HL-60 (cell line): ENCODE measurements at regions not wholly inside any gene's neighbourhood (a gene's known extent, or its start where the extent isn't known, plus 50 kb on each side); places are given as distances from the start of the nearest gene placed in this dataset.

Experiments
- POLR2AphosphoS5 ChIP-seq: IDR thresholded peaks from 2 replicates; pipeline ENCODE4 v1.6.1; 2012; ENCODE audit warnings: low read depth
- TF ChIP-seq, protein P1 (sequence below): IDR thresholded peaks from one replicate; pipeline ENCODE4 v1.5.1; 2011; ENCODE audit warnings: low read length, control low read depth, inconsistent platforms; ENCODE audit not compliant: insufficient read depth

DNA sequence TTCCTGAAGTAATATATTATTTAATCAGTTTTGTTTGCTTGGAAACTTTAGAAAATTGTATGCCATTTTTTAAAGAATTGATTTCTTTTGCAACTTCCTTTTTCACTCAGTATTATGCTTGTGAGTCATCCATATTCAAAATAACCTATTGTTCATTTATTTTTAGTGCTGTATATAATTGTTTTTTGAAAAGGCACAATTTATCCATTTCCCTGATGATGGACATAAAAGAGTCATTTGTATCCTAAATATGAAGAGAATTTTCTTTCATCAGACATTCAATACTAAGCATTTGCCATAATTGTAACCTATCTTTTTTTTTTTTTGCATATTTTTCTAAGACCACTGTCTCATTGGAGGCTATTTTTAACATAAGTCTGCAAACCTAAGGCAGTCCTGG is 134.1 kb upstream of the SERPINE2 start:
- TF ChIP-seq, protein P1, sequence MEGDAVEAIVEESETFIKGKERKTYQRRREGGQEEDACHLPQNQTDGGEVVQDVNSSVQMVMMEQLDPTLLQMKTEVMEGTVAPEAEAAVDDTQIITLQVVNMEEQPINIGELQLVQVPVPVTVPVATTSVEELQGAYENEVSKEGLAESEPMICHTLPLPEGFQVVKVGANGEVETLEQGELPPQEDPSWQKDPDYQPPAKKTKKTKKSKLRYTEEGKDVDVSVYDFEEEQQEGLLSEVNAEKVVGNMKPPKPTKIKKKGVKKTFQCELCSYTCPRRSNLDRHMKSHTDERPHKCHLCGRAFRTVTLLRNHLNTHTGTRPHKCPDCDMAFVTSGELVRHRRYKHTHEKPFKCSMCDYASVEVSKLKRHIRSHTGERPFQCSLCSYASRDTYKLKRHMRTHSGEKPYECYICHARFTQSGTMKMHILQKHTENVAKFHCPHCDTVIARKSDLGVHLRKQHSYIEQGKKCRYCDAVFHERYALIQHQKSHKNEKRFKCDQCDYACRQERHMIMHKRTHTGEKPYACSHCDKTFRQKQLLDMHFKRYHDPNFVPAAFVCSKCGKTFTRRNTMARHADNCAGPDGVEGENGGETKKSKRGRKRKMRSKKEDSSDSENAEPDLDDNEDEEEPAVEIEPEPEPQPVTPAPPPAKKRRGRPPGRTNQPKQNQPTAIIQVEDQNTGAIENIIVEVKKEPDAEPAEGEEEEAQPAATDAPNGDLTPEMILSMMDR, result no peak
- no peak for TF ChIP-seq POLR2AphosphoS5
